CD4-positive, alpha-beta T cell (primary cell): ENCODE measurements at regions not wholly inside any gene's neighbourhood (a gene's known extent, or its start where the extent isn't known, plus 50 kb on each side); places are given as distances from the start of the nearest gene placed in this dataset.

ENCODE experiments used
- ATAC-seq: fragments of 200-7000 bp; cut with Tn5 transposase; one replicate; pipeline ENCODE4 v1.10.0; 2022; ENCODE audit warnings: mild to moderate bottlenecking; ENCODE audit not compliant: poor library complexity
- CTCF ChIA-PET: fragments of 350-600 bp; sonication (Branson Sonifier 250); formaldehyde crosslinking; loops from one replicate; lab custom pipeline; 2021; ENCODE audit warnings: antibody characterized with exemption, inconsistent platforms; lab: Charles Lee
- POLR2A ChIA-PET: fragments of 350-600 bp; sonication (Branson Sonifier 250); formaldehyde crosslinking; loops from one replicate; lab custom pipeline; 2021; ENCODE audit warnings: antibody characterized with exemption, inconsistent platforms; lab: Charles Lee
- DNase-seq, 14 experiments: peaks; one replicate each; pipeline ENCODE4 v3.0.0-alpha.2; 2013 to 2020; ENCODE audit warnings: mixed read lengths in 2 of 14
- H3K27ac ChIP-seq, 2 donors: one replicate each; pipeline versions ENCODE4 v1.5.1 to v1.7.0; 2013; ENCODE audit warnings: low read length in 2 of 2, low read depth in 1 of 2, mild to moderate bottlenecking in 1 of 2
- H3K27me3 ChIP-seq, 2 experiments: 1 replicate in 1 of 2; 2 replicates in 1 of 2; pipeline versions ENCODE4 v1.6.1 to v1.7.0; 2013; ENCODE audit warnings: low read length in 2 of 2, control low read depth in 1 of 2, mild to moderate bottlenecking in 1 of 2, moderate library complexity in 1 of 2; ENCODE audit not compliant: insufficient read depth in 2 of 2, control insufficient read depth in 1 of 2
- H3K36me3 ChIP-seq: one replicate; pipeline ENCODE4 v1.6.1; 2013; ENCODE audit warnings: low read length, control low read depth; ENCODE audit not compliant: insufficient read depth
- H3K4me1 ChIP-seq: one replicate; pipeline ENCODE4 v1.6.1; 2013; ENCODE audit warnings: low read length, control low read depth; ENCODE audit not compliant: insufficient read depth
- H3K4me3 ChIP-seq: one replicate; pipeline ENCODE4 v1.5.1; 2013; ENCODE audit warnings: mild to moderate bottlenecking, low read length, moderate library complexity
- H3K9me3 ChIP-seq, 2 experiments: 1 replicate in 1 of 2; 2 replicates in 1 of 2; pipeline versions ENCODE4 v1.6.1 to v1.7.0; 2013; ENCODE audit warnings: low read length in 2 of 2, mild to moderate bottlenecking in 2 of 2, control low read depth in 1 of 2, moderate library complexity in 1 of 2; ENCODE audit not compliant: control insufficient read depth in 1 of 2, insufficient read depth in 1 of 2
- H3K27ac Mint-ChIP-seq: one replicate; pipeline ENCODE4 v1.8.0; 2020; ENCODE audit warnings: mixed read lengths
- H3K27me3 Mint-ChIP-seq: one replicate; pipeline ENCODE4 v1.8.0; 2021; ENCODE audit warnings: mixed read lengths
- H3K36me3 Mint-ChIP-seq: one replicate; pipeline ENCODE4 v1.8.0; 2021; ENCODE audit warnings: low read depth, mixed read lengths
- H3K4me1 Mint-ChIP-seq: one replicate; pipeline ENCODE4 v1.8.0; 2021; ENCODE audit warnings: low read depth, mixed read lengths
- H3K4me3 Mint-ChIP-seq: one replicate; pipeline ENCODE4 v1.8.0; 2020; ENCODE audit warnings: mild to moderate bottlenecking, mixed read lengths
- H3K9me3 Mint-ChIP-seq: one replicate; pipeline ENCODE4 v1.8.0; 2020; ENCODE audit warnings: mixed read lengths
- intact Hi-C, 2 experiments: fragments of 100-400 bp; cut with DNase I in 1 of 2; cut with micrococcal nuclease in 1 of 2; formaldehyde crosslinking; loops; one replicate each; pipeline versions ENCODE4 v1.15.1 to v1.9.0; 2023 to 2025; cut with DNase I, micrococcal nuclease
- TF ChIP-seq, protein P1 (sequence below): fragments of 200-600 bp; IDR thresholded peaks from one replicate; pipeline ENCODE4 v1.8.0; 2022; ENCODE audit warnings: antibody characterized with exemption, mild to moderate bottlenecking

DNA sequence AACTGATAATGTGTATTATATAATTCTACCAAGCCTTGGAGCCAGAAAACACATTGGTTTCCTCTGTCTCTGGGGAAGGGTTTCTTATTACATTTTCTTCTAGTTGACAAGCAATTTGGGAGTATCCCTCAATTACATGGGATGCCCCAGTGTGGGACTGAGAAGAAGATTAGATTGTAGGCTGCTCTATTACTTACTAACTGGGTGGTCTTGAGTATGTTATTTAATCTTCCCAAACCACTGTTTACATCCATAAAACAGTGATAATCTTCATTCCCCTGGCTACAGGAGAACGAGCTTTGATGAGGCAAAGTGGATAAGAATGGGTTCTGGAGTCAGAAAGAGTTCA is 105.8 kb downstream of the TSEN15 start:
- peaks cover 11% of the 10 kb centered on the region in 2 experiments for H3K27me3 ChIP-seq
- Mint-ChIP-seq H3K4me3 (no peak overlapping the region), H3K36me3 (no peaks in the 10 kb centered on the region), H3K27ac (no peak overlapping the region), H3K4me1 (peaks cover 6% of the 10 kb centered on the region), H3K9me3 (no peaks in the 10 kb centered on the region), H3K27me3 (peaks cover 23% of the 10 kb centered on the region)
- DNase-seq, result no peak
- TF ChIP-seq, protein P1, sequence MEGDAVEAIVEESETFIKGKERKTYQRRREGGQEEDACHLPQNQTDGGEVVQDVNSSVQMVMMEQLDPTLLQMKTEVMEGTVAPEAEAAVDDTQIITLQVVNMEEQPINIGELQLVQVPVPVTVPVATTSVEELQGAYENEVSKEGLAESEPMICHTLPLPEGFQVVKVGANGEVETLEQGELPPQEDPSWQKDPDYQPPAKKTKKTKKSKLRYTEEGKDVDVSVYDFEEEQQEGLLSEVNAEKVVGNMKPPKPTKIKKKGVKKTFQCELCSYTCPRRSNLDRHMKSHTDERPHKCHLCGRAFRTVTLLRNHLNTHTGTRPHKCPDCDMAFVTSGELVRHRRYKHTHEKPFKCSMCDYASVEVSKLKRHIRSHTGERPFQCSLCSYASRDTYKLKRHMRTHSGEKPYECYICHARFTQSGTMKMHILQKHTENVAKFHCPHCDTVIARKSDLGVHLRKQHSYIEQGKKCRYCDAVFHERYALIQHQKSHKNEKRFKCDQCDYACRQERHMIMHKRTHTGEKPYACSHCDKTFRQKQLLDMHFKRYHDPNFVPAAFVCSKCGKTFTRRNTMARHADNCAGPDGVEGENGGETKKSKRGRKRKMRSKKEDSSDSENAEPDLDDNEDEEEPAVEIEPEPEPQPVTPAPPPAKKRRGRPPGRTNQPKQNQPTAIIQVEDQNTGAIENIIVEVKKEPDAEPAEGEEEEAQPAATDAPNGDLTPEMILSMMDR, result no peak
- peaks cover 8% of the 10 kb centered on the region for H3K4me1 ChIP-seq
- H3K27ac ChIP-seq, result no peak overlapping the region
- intact Hi-C loops, result no loop called here
- ATAC-seq, result no peak
- POLR2A ChIA-PET, result interaction anchor here (0.8 kb wide), 1 partner anchor 31 kb away, joined by 4 read pairs; no protein-coding TSS in a partner anchor
- H3K4me3 ChIP-seq, result no peak overlapping the region
- H3K9me3 ChIP-seq, result no peaks in the 10 kb centered on the region
- CTCF ChIA-PET, result no interaction called here
- H3K36me3 ChIP-seq, result no peaks in the 10 kb centered on the region

DNA sequence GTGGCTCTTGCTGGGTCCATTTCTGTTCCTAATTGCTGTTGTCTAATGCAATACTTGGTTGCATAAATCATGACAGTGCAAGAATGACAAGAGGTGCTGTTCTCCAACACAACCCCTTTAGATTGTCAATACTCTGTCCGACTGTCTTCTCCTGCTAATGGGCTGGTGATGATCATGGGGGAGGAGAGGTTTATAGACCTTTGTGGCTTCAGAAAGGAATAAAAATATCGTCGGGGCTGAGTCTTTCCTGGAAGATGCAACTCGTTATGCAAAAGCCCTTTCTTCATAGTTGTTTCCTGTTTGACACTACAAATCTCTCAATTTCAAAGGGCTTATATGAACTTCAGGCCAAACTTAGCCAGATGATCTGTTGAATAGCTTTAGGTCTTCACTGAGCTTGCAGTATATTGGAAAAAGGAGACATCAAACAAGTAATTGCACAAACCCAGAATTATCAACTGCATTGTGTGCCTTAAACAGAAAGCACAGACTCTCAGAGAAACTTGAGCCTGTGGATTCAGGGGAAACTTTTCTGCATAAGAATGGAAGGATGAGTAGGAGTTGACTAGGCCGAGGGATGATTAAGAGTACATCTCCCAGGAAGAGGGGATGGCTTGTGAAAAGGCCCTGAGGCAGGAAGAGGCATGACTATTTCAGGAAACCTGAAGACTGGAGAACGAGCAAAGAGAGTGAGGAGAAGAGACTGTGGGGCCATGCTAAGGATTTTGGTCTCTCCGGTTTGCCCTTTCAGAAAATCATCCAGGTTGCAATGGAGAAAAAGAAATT is 107.6 kb downstream of the TSEN15 start:
- H3K36me3 Mint-ChIP-seq, result no peaks in the 10 kb centered on the region
- no peaks in the 10 kb centered on the region for H3K4me1 ChIP-seq
- TF ChIP-seq, protein P1, result no peak
- ChIA-PET CTCF (no interaction called here), POLR2A (no interaction called here)
- ATAC-seq, result no peak
- no peaks in the 10 kb centered on the region for H3K27me3 ChIP-seq
- no peaks in the 10 kb centered on the region for H3K36me3 ChIP-seq
- H3K27ac Mint-ChIP-seq, result no peak overlapping the region
- H3K27me3 Mint-ChIP-seq, result peaks cover 7% of the 10 kb centered on the region
- no peaks in the 10 kb centered on the region for H3K4me1 Mint-ChIP-seq
- no peaks in the 10 kb centered on the region for H3K9me3 Mint-ChIP-seq
- no peak overlapping the region for H3K27ac ChIP-seq
- intact Hi-C loops, result no loop called here
- DNase-seq, result peak in 2 of 14 experiments; percentile 11 to 20
- H3K9me3 ChIP-seq, result no peaks in the 10 kb centered on the region
- no peak overlapping the region for H3K4me3 ChIP-seq
- H3K4me3 Mint-ChIP-seq, result no peak overlapping the region

DNA sequence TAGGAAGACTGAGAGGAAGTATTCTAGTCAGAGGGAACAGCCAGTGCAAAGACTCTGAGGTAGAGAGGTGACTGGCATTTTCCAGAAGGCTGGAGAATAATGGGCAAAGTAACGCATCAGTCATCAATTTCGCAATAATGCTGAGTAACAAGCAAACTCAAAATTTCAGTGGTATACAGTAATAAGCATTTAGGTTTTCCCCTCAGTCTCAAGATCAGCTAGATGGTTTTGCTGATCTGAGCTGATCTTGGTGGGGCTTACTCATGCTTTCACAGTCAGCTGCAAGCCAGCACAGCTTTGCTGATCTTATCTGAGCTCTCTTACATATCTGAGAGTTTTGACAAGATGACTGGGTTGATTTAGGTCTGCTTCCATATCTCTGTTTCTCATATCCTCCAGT is 108.7 kb downstream of the TSEN15 start:
- H3K36me3 ChIP-seq, result no peaks in the 10 kb centered on the region
- no peak overlapping the region for H3K27ac ChIP-seq
- DNase-seq (peak in 2 of 14 experiments; percentile 51 to 63), ATAC-seq (no peak)
- H3K27me3 ChIP-seq, result no peaks in the 10 kb centered on the region
- H3K4me3 Mint-ChIP-seq, result no peak overlapping the region
- no peaks in the 10 kb centered on the region for H3K36me3 Mint-ChIP-seq
- H3K4me3 ChIP-seq, result no peak overlapping the region
- TF ChIP-seq, protein P1, result no peak
- intact Hi-C loops, result no loop called here
- H3K9me3 ChIP-seq, result peaks cover 0 to 4% of the 10 kb centered on the region in 2 experiments
- ChIA-PET POLR2A (no interaction called here), CTCF (no interaction called here)
- no peaks in the 10 kb centered on the region for H3K9me3 Mint-ChIP-seq
- no peaks in the 10 kb centered on the region for H3K4me1 ChIP-seq
- H3K4me1 Mint-ChIP-seq, result no peaks in the 10 kb centered on the region
- H3K27me3 Mint-ChIP-seq, result no peaks in the 10 kb centered on the region
- no peak overlapping the region for H3K27ac Mint-ChIP-seq
